HG03565 (cell line): ENCODE measurements at regions not wholly inside any gene's neighbourhood (a gene's known extent, or its start where the extent isn't known, plus 50 kb on each side); places are given as distances from the start of the nearest gene placed in this dataset.

Experiments
- ATAC-seq: cut with Tn5 transposase; IDR thresholded peaks from one replicate; pipeline ENCODE4 v1.9.1; 2021; ENCODE audit warnings: mild to moderate bottlenecking, moderate library complexity; ENCODE audit not compliant: unreplicated experiment

DNA sequence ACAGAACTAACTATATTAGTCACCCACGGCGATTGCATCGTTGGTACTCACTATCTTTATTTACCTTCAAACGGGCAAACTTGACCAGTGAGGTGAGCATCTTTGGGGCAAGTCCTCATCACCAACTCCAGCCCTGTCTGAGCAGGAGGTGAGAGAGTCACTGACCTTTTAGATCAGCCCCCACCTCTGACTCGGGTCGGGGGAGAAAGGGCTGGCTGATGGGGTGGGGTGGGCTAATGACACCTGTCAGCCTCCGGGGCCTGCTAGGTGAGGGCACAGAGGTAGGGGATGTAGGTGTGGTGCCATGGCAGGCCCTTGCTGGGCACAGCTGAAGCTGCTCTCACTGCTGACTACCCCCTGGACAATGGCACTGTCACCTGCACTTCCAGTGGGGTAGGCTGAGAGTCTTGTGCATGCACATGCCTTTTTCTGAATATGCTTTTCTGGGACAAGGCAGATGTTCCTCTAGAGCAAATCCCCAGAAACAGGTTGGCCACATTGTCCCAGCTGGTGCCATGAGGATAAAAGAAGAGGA lies 359.5 kb upstream of the MKI67 start:
- no peak for ATAC-seq

DNA sequence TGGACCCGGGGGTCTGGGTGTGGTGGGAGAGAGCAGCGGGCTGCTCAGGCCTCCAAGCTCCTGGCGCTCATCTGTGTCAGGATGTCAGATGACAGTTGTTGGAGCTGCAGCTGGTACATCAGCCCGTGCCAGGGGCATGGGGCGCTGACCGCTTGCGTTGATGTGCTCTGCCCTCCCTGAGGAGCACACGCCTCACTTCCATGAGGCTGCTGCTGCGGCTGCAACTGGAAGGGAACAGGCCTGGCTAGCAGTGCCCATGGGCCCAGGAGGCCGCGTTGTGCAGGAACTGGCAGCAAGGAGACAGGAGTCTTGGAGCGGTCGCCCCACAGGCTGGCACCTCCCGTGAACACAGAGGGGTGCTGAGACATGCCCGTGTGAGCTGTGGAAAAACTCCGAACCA lies 361.3 kb upstream of the MKI67 start:
- ATAC-seq = no peak

DNA sequence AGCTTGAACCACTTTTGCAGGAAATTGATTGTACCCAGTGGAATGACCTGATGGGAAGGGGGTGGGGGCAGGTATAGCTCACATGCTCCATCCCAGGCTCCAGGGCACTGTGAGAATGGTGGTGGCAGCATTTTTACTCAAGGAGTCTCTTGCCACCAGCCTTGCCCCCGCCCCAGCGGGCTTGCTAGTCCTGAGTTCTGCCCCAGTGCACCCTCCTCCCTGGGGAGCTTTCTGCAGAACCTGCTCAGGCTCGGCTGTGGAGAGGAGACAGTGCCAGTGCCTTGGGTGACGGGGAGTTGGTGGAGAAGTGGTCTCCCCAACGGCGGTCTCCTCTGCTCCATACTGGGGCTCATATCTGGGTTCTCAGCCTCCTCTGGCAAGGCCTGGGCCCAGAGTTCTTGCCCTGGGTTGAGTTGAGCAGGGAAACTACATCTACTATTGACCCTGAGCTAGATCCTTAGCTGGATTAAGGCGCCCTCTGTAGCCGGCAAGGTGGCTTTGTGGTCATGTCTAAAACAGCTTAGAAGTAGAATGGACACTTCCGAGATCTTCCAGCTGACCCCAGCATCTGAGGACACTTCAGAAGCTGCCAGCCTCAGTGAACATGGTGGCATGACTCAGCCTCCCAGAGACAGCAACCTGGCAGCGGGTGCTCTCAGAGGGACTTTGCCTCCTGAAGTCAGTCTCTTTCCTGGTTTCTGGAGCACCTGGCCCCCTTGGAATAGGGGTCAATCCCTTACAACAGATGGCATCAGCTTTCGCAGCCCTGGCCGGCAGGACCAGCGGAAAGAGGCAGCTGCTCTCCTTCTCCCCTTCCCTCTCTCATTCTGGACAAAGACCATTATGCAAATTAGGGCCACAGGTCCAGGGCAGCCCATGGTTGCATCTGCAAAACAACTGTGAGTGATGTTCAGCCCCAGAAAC lies 363.4 kb upstream of the MKI67 start:
- no peak for ATAC-seq

GRCh38 chr10:128491686-128492085 lies 365.5 kb upstream of the MKI67 start:
- ATAC-seq = no peak

DNA sequence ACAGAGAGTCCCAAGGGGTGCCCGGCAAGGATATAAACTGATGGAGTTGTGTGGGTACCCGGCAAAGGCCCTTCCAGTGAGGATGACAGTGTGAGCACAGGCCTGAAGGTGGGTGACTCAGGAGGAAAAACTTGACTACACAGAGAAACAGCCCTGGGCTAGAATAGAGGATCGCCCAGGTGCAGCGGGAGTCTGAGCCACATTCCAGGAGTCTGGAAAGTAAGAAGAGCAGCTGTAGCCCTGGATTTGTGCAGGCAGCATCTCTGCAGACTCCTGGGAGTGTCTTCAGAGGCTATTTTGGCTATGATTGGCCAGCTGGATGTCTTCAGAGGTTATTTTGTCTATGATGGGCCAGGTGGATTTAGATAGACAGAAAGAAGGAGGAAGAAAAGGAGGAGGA lies 367.6 kb upstream of the MKI67 start:
- no peak for ATAC-seq

GRCh38 chr10:128494665-128495064 lies 368.4 kb upstream of the MKI67 start:
- ATAC-seq = no peak

- ATAC-seq = no peak
Measured at GRCh38 chr10:128497660-128498377, 371.6 kb upstream of the MKI67 start.

DNA sequence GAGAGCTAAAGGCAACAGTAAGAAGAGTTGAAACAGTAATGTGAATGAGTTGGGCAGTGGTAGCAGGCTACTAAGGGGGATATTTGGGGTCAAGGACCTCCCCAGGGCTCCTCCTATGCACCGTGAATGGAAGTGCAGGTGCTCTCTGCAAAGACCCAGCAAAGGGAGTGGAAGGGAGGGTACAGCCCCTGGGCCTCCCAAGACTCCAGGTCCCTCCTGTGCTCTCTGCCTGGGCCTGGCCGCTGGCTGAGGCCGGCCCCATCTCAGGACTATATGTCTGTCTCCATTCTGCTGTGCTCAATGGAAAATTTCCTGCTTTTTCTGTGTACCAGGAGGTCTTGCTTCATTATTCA lies 372.1 kb upstream of the MKI67 start:
- no peak for ATAC-seq

DNA sequence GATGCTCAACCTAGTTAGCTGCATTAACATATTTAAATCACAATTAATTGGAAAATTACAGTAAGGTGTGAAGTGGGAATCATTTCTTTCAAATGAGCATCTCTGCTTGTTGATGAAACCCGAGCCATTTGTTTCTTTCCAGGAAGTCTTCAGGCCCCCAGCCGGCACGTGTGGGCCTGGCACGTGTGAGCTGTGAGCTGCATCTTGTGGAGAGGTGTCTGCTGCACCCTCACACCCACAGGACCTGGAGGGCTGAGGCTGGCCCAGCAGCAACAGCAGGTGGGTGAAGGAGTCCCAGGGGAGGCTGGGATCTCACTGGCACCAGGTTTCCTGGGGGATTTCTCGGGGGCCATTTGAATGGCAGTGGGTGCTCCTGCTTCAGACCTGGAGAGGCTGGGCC lies 372.5 kb upstream of the MKI67 start:
- ATAC-seq = no peak

DNA sequence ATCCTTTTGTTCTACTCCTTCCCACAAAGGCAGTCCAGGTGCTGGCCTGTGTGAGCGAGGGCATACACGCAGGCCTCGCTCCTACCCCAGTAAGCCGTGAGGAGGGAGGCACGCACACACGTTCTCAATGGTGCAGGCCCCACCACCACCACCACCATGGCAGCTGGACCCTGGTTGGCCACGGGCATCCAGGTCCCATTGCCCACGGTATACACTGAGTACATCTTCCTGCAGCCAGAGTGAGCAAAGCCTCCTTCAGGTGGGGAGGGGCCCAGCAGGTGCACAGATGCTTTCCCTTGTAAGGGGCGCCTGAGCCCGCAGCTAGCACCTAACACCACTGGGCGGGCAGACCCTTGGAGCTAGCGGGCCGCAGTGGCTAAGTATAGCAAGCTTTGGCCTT lies 373.3 kb upstream of the MKI67 start:
- ATAC-seq = no peak

DNA sequence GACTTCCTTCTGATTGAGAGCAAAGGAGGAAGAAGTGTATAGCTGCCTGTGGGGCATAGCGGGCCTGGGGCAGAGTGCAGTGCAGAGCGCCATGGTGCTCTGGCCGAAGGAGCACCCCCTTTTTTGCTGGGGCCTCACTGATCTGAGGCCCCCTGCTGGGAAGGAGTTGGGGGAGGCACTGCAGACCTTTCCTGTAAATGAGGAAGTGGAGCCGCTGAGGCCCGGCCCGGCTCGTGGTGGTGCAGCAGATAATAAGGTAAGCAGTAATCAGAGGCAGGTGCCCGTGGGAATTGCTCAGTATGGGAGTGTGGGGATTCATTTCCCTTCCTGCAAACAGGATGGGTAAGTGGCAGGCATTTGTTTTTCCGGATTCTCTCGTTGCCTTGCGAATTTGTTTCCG lies 373.7 kb upstream of the MKI67 start:
- no peak for ATAC-seq

DNA sequence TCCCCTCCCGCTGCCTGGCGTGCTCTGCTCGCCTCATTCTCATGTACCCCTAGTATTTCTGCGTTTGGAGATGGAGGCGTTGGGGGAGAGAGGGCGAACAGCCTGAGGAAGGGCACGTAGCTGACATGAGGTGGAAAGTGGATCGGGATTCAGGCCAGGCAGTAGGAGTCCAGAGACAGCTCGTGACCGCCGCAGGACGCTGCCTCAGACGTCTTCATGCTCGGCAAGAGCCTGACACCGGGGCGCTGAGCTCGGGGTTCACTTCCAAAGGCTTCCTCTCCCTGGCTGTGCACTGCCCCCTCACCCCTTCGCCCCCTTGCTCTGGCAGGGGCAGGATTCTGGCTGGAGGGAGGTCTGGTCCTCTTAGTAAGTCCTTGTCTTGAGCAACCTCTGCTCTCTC lies 374.4 kb upstream of the MKI67 start:
- ATAC-seq = no peak

- no peak for ATAC-seq
Measured at GRCh38 chr10:128505346-128505745, 379.1 kb upstream of the MKI67 start.

- ATAC-seq = no peak
Measured at GRCh38 chr10:128506423-128506822, 380.2 kb upstream of the MKI67 start.

GRCh38 chr10:128507066-128507465 lies 380.8 kb upstream of the MKI67 start:
- ATAC-seq = no peak

GRCh38 chr10:128511284-128511683 lies 385.1 kb upstream of the MKI67 start:
- ATAC-seq = no peak

DNA sequence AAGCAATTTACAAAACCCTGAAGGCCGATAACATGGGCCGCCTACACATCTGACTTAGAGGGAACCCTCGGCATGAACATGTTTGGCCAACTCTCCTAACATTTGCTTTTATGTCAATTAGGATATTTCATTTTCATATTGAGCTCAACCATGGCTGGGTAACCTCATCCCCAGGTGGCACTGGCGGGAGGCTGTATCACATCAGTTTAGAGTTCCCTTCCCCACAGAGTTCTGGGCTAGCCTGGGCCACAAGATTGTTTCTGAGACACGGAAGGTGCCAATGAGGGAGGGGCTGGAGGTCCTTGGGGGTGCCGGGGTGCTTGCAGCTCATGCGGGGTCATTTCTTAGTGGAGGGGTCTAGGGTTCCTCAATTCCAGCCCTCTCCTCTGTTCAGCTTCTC lies 386.5 kb upstream of the MKI67 start:
- no peak for ATAC-seq

GRCh38 chr10:128514536-128514935 lies 388.3 kb upstream of the MKI67 start:
- ATAC-seq = no peak

DNA sequence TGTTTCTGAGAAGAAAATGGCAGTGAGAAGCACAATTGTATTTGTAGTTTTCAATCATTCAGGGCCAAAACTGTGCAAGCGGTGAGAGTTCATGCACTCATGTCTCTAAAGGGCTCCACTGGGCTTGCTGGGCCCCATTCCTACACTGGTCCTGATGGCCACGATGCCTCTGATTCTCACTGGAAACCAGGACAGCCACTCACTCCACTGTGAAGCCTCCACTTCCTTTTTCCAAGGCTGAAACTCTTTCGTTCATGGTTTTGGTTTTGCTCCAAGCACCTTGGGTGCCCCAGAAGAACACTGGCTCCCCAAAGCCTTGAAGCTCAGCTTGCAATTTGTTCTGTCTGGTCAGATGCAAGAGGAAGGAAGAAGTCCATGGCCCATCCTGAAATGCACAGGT lies 390.0 kb upstream of the MKI67 start:
- no peak for ATAC-seq

GRCh38 chr10:128517167-128517566 lies 390.9 kb upstream of the MKI67 start:
- no peak for ATAC-seq

DNA sequence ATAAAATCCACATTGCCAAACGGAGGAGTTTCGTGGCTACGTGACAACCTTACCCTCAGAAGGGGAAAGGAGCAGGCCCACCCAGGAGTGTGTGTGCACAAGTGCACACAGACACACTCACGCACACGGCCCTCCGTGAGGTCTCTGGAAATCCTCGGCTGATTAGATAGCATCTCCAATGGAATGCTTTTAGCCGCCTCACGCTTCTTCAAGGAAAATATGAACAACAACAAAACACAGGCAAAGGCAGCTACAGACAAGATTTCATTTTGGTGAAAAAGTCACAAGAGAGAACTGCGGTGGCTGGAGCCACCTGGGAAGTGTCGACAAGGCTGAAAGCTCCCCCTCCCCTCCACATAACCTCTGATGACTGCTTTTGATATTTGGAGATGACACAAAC lies 391.8 kb upstream of the MKI67 start:
- ATAC-seq = no peak

- ATAC-seq = no peak
Measured at GRCh38 chr10:128519581-128519980, 393.4 kb upstream of the MKI67 start.
